ENCODE measurements at regions not wholly inside any gene's neighbourhood (a gene's known extent, or its start where the extent isn't known, plus 50 kb on each side); places are given as distances from the start of the nearest gene placed in this dataset.

- Histone ChIP-seq H3K27me3 (ENCODE audit: insufficient read depth, low read length, poor library complexity) (no peaks in the 10 kb centered on the region), H3K79me2 (ENCODE audit: control insufficient read depth, insufficient read depth, low read length) (no peaks in the 10 kb centered on the region), H3K9ac (ENCODE audit: low read length) (no peak overlapping the region), H4K5ac (ENCODE audit: low read length) (no peak overlapping the region), H3K4ac (ENCODE audit: low read depth, low read length) (no peak overlapping the region), H3K4me3 (ENCODE audit: low read length) (no peak overlapping the region), H3K4me2 (ENCODE audit: low read length) (no peak overlapping the region), H3K18ac (ENCODE audit: low read length) (no peak overlapping the region), H4K8ac (ENCODE audit: low read depth, low read length) (no peak overlapping the region), H3K79me1 (ENCODE audit: low read length) (no peaks in the 10 kb centered on the region), H3K36me3 (ENCODE audit: control insufficient read depth, insufficient read depth, low read length) (no peaks in the 10 kb centered on the region), H3K23ac (ENCODE audit: low read length) (no peak overlapping the region), H2BK5ac (ENCODE audit: low read length) (no peak overlapping the region), H2AK5ac (ENCODE audit: low read length) (no peak overlapping the region), H2BK15ac (replicated peaks; ENCODE audit: low read depth) (no peak overlapping the region), H3K27ac (ENCODE audit: low read depth, low read length) (no peak overlapping the region), H3K4me1 (ENCODE audit: control insufficient read depth, low read depth, low read length) (no peaks in the 10 kb centered on the region), H2BK120ac (ENCODE audit: low read depth, low read length) (no peak overlapping the region), H3K56ac (ENCODE audit: low read length) (no peak overlapping the region)
- DNase-seq = no peak
Observed at GRCh38 chr20:22909436-22909835, 125.7 kb upstream of the SSTR4 start.

- H3K79me1 ChIP-seq (ENCODE audit: low read length) = no peaks in the 10 kb centered on the region
- no peak overlapping the region for H2BK120ac ChIP-seq (ENCODE audit: low read depth, low read length)
- H4K8ac ChIP-seq (ENCODE audit: low read depth, low read length) = no peak overlapping the region
- H3K56ac ChIP-seq (ENCODE audit: low read length) = no peak overlapping the region
- no peaks in the 10 kb centered on the region for H3K79me2 ChIP-seq (ENCODE audit: control insufficient read depth, insufficient read depth, low read length)
- no peaks in the 10 kb centered on the region for H3K27me3 ChIP-seq (ENCODE audit: insufficient read depth, low read length, poor library complexity)
- H3K4me2 ChIP-seq (ENCODE audit: low read length) = no peak overlapping the region
- no CpG with 5 or more reads among the region's 7 CpGs for WGBS (ENCODE audit: extremely low coverage, insufficient coverage, low lambda C conversion rate)
- H2BK5ac ChIP-seq (ENCODE audit: low read length) = no peak overlapping the region
- no peak overlapping the region for H3K18ac ChIP-seq (ENCODE audit: low read length)
- H3K23ac ChIP-seq (ENCODE audit: low read length) = no peak overlapping the region
- H4K5ac ChIP-seq (ENCODE audit: low read length) = no peak overlapping the region
- H2AK5ac ChIP-seq (ENCODE audit: low read length) = no peak overlapping the region
- no peak for DNase-seq
- no peak overlapping the region for H3K4me3 ChIP-seq (ENCODE audit: low read length)
- H3K4me1 ChIP-seq (ENCODE audit: control insufficient read depth, low read depth, low read length) = no peaks in the 10 kb centered on the region
- H3K4ac ChIP-seq (ENCODE audit: low read depth, low read length) = no peak overlapping the region
- no peak overlapping the region for H2BK15ac ChIP-seq (replicated peaks; ENCODE audit: low read depth)
- H3K36me3 ChIP-seq (ENCODE audit: control insufficient read depth, insufficient read depth, low read length) = no peaks in the 10 kb centered on the region
- H3K9ac ChIP-seq (ENCODE audit: low read length) = no peak overlapping the region
- no peak overlapping the region for H3K27ac ChIP-seq (ENCODE audit: low read depth, low read length)
Observed at GRCh38 chr20:22910287-22910852, 124.7 kb upstream of the SSTR4 start.

- H3K9ac ChIP-seq (ENCODE audit: low read length) = no peak overlapping the region
- no peak overlapping the region for H2BK15ac ChIP-seq (replicated peaks; ENCODE audit: low read depth)
- H4K5ac ChIP-seq (ENCODE audit: low read length) = no peak overlapping the region
- no peak overlapping the region for H3K4me2 ChIP-seq (ENCODE audit: low read length)
- no peak overlapping the region for H3K27ac ChIP-seq (ENCODE audit: low read depth, low read length)
- no peaks in the 10 kb centered on the region for H3K27me3 ChIP-seq (ENCODE audit: insufficient read depth, low read length, poor library complexity)
- no peak overlapping the region for H2BK5ac ChIP-seq (ENCODE audit: low read length)
- no peak overlapping the region for H3K18ac ChIP-seq (ENCODE audit: low read length)
- WGBS (ENCODE audit: extremely low coverage, insufficient coverage, low lambda C conversion rate) = no CpG with 5 or more reads among the region's 2 CpGs
- H3K4me3 ChIP-seq (ENCODE audit: low read length) = no peak overlapping the region
- no peaks in the 10 kb centered on the region for H3K4me1 ChIP-seq (ENCODE audit: control insufficient read depth, low read depth, low read length)
- no peak overlapping the region for H3K23ac ChIP-seq (ENCODE audit: low read length)
- H3K56ac ChIP-seq (ENCODE audit: low read length) = no peak overlapping the region
- H3K36me3 ChIP-seq (ENCODE audit: control insufficient read depth, insufficient read depth, low read length) = no peaks in the 10 kb centered on the region
- no peak for DNase-seq
- no peaks in the 10 kb centered on the region for H3K79me1 ChIP-seq (ENCODE audit: low read length)
- no peak overlapping the region for H3K4ac ChIP-seq (ENCODE audit: low read depth, low read length)
- H2BK120ac ChIP-seq (ENCODE audit: low read depth, low read length) = no peak overlapping the region
- no peak overlapping the region for H2AK5ac ChIP-seq (ENCODE audit: low read length)
- no peaks in the 10 kb centered on the region for H3K79me2 ChIP-seq (ENCODE audit: control insufficient read depth, insufficient read depth, low read length)
- no peak overlapping the region for H4K8ac ChIP-seq (ENCODE audit: low read depth, low read length)
Observed at GRCh38 chr20:22914291-22914690, 120.8 kb upstream of the SSTR4 start.

GRCh38 chr20:22915512-22915911 lies 119.6 kb upstream of the SSTR4 start:
- Histone ChIP-seq H3K4ac (ENCODE audit: low read depth, low read length) (no peak overlapping the region), H3K4me2 (ENCODE audit: low read length) (no peak overlapping the region), H3K9ac (ENCODE audit: low read length) (no peak overlapping the region), H3K79me1 (ENCODE audit: low read length) (no peaks in the 10 kb centered on the region), H2BK5ac (ENCODE audit: low read length) (no peak overlapping the region), H4K8ac (ENCODE audit: low read depth, low read length) (no peak overlapping the region), H3K4me3 (ENCODE audit: low read length) (no peak overlapping the region), H3K79me2 (ENCODE audit: control insufficient read depth, insufficient read depth, low read length) (no peaks in the 10 kb centered on the region), H3K36me3 (ENCODE audit: control insufficient read depth, insufficient read depth, low read length) (no peaks in the 10 kb centered on the region), H3K27ac (ENCODE audit: low read depth, low read length) (no peak overlapping the region), H4K5ac (ENCODE audit: low read length) (no peak overlapping the region), H2AK5ac (ENCODE audit: low read length) (no peak overlapping the region), H3K27me3 (ENCODE audit: insufficient read depth, low read length, poor library complexity) (no peaks in the 10 kb centered on the region), H2BK15ac (replicated peaks; ENCODE audit: low read depth) (no peak overlapping the region), H3K18ac (ENCODE audit: low read length) (no peak overlapping the region), H3K23ac (ENCODE audit: low read length) (no peak overlapping the region), H2BK120ac (ENCODE audit: low read depth, low read length) (no peak overlapping the region), H3K56ac (ENCODE audit: low read length) (no peak overlapping the region), H3K4me1 (ENCODE audit: control insufficient read depth, low read depth, low read length) (no peaks in the 10 kb centered on the region)
- WGBS (ENCODE audit: extremely low coverage, insufficient coverage, low lambda C conversion rate) = no CpG with 5 or more reads among the region's 2 CpGs
- DNase-seq = no peak

- Histone ChIP-seq H3K27me3 (ENCODE audit: insufficient read depth, low read length, poor library complexity) (no peaks in the 10 kb centered on the region), H3K4me2 (ENCODE audit: low read length) (no peak overlapping the region), H2BK15ac (replicated peaks; ENCODE audit: low read depth) (no peak overlapping the region), H2AK5ac (ENCODE audit: low read length) (no peak overlapping the region), H3K79me2 (ENCODE audit: control insufficient read depth, insufficient read depth, low read length) (no peaks in the 10 kb centered on the region), H3K9ac (ENCODE audit: low read length) (no peak overlapping the region), H3K23ac (ENCODE audit: low read length) (no peak overlapping the region), H4K5ac (ENCODE audit: low read length) (no peak overlapping the region), H3K56ac (ENCODE audit: low read length) (no peak overlapping the region), H3K4me1 (ENCODE audit: control insufficient read depth, low read depth, low read length) (no peaks in the 10 kb centered on the region), H3K79me1 (ENCODE audit: low read length) (no peaks in the 10 kb centered on the region), H2BK5ac (ENCODE audit: low read length) (no peak overlapping the region), H4K8ac (ENCODE audit: low read depth, low read length) (no peak overlapping the region), H2BK120ac (ENCODE audit: low read depth, low read length) (no peak overlapping the region), H3K27ac (ENCODE audit: low read depth, low read length) (no peak overlapping the region), H3K4ac (ENCODE audit: low read depth, low read length) (no peak overlapping the region), H3K4me3 (ENCODE audit: low read length) (no peak overlapping the region), H3K36me3 (ENCODE audit: control insufficient read depth, insufficient read depth, low read length) (no peaks in the 10 kb centered on the region), H3K18ac (ENCODE audit: low read length) (no peak overlapping the region)
- no peak for DNase-seq
- WGBS (ENCODE audit: extremely low coverage, insufficient coverage, low lambda C conversion rate) = no CpG with 5 or more reads among the region's 12 CpGs
Observed at GRCh38 chr20:22916021-22916842, 118.9 kb upstream of the SSTR4 start.

All from mesendoderm (in vitro differentiated cells).